ENCODE measurements at regions not wholly inside any gene's neighbourhood (a gene's known extent, or its start where the extent isn't known, plus 50 kb on each side); places are given as distances from the start of the nearest gene placed in this dataset.

GRCh38 chr2:81196933-81197628, 892.5 kb upstream of the LRRTM1 start:
- DNase-seq (ENCODE audit: low read depth) = no peak

DNA sequence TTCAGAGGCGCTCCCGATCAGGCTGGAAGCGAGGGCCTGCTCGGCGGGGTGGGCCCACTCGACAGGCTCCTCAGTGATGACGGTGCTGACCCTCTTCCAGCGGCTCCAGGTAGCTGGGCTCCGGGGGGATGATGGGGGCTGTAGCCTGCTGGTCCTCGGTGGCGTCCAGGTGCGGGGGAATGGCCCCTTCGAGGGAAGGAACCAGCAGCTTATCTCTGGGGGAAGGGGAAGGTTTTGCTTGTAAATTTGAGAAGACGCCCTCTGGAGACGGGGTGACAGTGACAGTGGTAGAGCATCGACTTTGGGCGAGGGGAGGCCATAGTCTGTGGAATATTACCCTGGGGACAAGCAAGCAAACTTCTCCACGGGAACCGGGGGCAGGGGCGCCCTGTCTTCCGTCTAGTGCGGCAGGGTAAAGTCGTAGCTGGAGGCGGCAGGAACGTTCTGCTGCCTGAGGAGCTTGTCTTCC, 891.9 kb upstream of the LRRTM1 start:
- DNase-seq (ENCODE audit: low read depth) = no peak

DNA sequence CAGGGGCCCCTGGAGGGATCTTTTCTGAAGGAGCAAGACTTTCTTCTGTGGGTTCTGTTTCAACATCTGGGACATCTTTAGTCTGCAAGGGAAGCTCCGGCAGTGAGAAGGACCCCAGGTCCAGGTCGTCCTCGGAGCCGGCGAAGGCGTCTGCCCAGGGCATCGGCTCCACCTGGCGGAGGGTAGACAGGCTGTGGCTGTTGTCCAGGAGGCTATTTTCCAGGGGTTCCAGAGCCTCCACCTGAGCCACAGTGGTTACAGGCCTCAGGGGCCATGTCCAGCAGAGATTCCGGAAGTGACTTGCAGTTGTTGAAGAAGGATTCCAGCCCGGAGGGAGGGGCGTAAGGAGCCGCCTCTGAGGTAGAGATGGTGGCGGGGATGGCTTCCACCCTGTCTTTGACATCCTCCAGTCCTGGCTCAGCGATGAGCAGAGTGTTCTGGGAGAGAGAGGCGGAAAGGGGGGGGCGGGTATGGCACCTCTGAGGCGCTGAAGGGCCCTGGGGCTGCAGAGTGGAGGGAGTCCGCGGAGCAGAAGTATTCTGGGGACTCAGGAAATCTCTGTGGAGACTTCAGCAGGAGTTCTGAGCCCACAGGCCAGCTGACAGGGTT, 891.3 kb upstream of the LRRTM1 start:
- DNase-seq (ENCODE audit: low read depth) = no peak

DNA sequence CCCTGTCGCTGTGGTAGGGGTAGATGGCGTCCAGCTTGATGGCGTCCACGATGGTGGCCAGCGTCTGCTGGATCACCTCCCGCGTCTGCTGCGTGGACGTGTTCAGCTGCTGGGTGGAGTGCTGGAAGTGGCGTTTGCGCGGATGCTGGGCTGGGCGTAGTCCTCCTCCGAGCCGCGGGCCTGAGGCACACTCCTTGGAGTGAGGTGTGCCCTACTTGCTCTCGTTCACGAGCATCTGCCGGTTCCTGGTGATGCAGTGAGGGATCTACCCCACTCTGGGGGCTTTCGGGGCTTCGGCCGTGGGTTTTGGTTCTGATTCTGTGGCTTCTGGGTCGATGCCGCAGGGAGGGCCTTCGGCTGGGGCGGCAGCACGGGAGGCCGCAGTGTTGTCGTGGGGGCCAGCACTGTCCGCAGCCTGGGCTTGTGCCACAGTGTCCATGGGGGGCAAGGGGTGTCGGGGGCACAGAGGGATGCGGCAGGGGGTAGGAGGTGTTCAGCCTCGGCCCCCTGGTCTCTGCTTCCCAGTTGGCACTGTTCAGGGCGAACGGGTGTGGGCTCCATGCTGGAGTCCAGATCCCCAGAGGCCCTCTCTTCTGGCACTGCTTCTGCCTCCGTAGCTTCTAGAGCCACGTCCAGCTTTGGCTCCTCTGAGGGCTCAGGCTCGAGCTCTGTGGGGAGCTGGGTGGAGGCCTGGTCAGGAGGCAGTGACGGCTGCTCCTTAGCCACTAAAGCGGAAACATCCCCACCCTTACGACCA, 890.6 kb upstream of the LRRTM1 start:
- no peak for DNase-seq (ENCODE audit: low read depth)

DNA sequence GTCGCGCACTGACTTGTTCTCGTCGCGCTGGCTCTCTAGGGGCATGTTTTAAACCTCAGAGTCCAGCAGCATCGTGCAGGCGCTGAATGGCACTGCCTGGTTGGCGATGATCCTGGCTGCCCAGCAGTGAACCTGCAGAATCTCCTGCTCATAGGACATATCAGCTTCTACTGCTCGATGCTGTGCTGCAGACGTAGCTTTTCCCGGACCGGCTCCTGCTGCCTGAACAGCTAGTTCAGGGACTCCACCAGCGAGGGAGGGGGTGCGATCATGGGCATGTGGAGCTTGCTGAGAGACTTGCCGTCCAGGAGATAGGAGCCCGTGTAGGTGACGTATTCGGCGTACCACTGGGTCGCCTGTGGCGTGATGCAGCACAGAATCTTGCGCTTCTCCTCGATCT, 890.0 kb upstream of the LRRTM1 start:
- DNase-seq (ENCODE audit: low read depth) = no peak

DNA sequence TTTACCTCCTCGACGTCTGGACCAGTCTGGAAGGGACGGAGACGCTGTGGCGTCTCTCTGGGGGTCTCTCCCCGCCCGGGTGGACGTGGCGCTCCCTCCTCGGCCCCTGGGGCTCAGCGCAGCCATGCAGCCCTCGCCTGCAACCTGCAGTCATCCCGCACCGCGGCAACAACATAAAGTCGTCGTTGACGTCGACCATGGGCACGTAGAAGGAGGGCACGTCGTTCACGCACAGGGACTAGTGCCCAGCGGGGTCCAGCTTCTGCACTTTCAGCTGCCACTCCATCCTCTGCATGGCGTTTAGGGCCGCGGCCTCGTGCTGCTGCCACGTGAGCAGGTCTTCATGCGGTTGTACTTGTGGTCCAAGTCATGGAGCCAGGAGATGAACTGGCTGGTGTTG, 889.6 kb upstream of the LRRTM1 start:
- no peak for DNase-seq (ENCODE audit: low read depth)

DNA sequence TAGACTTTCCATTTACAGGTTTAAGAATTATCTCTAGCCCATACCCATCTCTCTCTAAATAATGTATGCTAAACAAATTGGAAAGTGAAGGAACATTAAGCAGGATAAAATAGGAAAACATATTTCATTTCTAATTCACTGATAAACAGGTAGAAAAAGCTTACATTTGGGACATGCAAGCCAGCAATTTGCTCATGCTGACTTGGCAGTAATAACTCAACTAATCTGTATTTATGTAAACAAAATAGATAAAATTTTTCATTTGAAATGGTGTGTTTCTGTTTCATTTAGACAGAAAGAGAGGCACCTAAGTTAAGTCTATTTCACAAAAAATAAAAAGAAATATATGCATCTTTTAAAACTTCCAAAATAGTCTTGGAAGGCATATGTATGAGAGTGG, 877.3 kb upstream of the LRRTM1 start:
- no peak for DNase-seq (ENCODE audit: low read depth)

DNA sequence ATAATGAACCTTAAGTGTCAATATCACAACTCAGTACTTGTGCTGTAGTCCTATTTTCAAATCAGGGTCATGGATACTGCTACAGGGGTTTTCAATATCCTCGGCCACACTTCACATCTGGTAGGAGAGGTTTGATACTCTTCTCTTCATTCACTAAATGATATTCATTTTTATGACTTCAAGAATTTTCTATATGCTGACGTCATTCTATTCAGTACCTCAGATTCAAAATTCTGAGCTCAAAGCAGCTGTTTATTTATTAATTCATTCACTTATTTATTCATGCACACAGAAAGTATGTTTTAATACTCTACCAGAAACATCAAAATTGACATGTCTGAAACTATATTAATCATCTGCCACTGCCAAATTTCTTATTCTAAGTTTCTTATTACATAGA, 866.9 kb upstream of the LRRTM1 start:
- no peak for DNase-seq (ENCODE audit: low read depth)

GRCh38 chr2:81163583-81163982, 859.0 kb upstream of the LRRTM1 start:
- no peak for DNase-seq (ENCODE audit: low read depth)

DNA sequence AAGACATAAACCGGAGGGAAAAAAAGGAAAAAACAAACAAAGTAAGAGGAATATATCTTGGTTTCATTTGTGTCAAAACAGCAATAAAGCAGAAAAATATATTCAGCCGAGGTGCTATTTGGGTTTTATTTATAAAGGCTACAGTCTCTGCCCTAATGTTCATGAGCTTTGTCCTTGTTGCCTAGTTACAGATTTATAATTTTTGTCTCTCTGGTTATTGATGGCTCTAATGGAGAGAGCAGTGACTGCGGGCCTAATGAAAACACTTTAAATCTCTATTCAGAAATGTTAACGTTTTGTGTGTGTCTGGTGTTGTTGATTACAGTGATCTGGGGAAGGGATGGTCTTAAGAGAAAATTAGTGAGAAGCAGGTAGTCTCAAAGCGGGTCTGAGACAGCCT, 854.0 kb upstream of the LRRTM1 start:
- DNase-seq (ENCODE audit: low read depth) = no peak

GRCh38 chr2:81148323-81148722, 843.8 kb upstream of the LRRTM1 start:
- DNase-seq (ENCODE audit: low read depth) = no peak

GRCh38 chr2:81136296-81136695, 831.7 kb upstream of the LRRTM1 start:
- no peak for DNase-seq (ENCODE audit: low read depth)

DNA sequence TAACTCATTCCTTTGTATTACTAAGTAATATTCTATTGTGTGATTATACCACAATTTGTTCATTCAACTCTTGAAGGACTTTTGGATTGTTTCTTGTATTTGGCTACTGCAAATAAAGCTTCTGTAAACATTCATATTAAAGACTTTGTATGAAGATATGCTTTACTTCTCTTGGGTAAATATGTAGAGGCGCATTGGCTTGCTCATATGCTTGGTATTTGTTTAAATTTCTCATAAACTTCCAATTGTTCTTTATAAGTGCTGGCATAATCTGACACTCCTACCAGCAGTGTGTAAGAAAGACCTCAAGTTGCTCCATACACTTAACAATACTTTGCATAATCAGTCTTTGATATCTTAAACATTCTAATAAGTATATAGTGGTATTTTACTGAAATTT, 792.8 kb upstream of the LRRTM1 start:
- DNase-seq (ENCODE audit: low read depth) = no peak

DNA sequence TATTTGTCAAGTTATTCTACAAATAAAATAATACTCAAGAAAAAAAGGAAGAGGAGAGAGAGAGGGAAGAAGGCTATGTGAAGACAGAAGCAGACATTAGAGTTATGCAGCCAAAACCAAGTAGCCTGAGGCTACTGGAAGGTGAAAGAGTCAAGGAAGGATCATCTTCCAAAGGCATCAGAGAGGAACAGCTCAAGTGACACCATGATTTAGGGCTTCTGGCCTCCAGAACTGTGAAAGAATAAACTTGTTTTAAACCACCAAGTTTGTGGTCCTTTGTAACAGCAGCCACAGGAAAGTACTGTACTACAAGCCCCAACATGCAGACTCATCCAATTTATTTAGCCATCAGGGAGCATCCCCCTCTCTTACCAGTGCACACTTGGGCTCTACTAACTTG, 788.5 kb upstream of the LRRTM1 start:
- no peak for DNase-seq (ENCODE audit: low read depth)

- no peak for DNase-seq (ENCODE audit: low read depth)
Observed at GRCh38 chr2:81087646-81088045, 783.1 kb upstream of the LRRTM1 start.

DNA sequence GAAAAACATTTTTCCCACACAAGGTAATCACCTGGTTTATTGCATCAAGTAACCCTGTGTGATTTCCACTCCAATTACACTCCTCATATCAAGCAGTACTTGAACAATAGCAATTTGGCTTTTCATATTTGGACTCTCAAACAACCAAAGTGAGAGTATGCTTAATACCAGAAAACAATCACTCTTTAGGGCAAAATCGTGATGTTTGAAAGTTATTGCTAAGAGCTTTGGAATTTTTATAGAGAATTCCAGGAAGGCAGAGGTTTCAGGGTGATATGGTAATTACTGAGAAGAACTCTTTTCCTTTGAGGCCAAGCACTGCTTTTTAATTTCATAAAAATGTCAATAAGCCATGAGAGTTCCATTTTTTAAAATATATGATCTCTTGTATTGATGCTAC, 779.5 kb upstream of the LRRTM1 start:
- no peak for DNase-seq (ENCODE audit: low read depth)

- no peak for DNase-seq (ENCODE audit: low read depth)
Observed at GRCh38 chr2:81078631-81079030, 774.1 kb upstream of the LRRTM1 start.

DNA sequence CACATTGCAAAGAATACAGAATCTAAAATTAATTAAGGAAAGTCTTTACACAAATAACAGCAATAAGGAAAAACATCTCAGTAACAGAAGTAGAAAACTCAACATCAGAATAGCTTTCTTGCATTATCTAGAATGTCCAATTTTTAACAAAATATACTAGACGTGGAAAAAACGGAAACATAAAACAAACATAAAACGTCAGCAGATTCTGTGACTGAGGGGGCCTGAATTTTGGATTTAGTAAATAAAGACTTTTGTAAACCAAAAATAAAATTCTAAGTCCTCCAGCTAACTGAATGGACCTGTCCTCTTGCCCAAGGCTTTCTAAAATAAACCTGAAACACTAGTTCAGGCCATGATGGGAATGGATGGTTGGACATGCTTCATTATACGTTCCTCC, 773.5 kb upstream of the LRRTM1 start:
- no peak for DNase-seq (ENCODE audit: low read depth)

DNA sequence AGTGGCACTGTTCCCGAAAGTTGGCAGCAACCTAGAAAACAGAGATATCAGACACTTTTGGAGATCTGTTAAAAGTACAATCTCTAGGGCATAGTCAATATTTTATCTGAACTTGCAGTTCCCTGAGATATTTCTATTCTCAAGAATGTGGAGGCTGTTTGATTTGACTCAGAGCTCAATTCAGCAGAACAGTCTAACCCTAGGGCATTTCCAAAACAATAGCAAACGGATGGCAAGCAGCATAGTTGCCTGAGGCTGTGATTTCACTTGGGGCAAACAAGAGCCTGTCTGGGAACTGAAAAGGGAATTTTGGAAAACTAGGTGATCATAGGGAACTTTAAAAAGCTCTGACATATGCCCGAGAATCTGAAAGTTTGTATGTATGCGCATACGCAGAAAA, 772.8 kb upstream of the LRRTM1 start:
- DNase-seq (ENCODE audit: low read depth) = no peak

GRCh38 chr2:81073412-81073811, 768.9 kb upstream of the LRRTM1 start:
- no peak for DNase-seq (ENCODE audit: low read depth)

DNA sequence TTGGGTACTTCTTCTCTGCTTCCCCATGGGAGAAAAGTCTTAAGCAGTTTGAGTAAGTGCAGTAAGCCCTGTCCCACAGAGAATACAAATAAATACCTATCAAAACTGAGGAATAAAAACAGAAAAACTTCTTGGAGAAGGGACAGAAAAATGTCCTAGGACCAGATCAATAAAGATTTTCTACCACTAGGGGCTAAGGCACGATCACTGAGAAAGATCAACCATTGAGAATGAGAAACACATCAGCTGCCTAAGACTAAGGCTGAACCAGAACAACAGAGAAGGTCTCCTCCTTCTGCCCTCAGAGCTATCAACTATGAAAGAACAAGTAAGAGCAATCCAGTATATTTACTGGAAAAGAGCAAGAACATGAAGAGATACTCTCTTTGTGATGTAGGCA, 763.6 kb upstream of the LRRTM1 start:
- no peak for DNase-seq (ENCODE audit: low read depth)

DNA sequence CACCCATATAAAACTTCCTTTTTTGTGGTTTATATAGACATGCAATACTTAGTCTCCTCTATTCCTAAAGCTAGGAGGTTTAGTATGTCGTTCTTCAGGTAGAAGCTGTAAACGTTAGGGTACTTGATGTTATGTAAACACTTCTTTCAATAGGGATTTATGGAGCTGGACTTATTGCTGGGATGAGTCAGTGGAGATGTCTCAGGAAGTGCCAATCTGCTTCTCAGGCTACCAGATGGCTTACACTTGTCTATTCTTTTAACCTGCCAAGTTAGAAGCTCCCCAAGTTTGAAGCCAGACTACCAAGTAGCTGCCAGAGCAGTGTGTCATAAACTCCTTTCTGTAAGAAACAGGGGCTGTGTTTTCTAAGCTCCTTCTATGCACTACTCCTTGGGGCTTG, 756.5 kb upstream of the LRRTM1 start:
- DNase-seq (ENCODE audit: low read depth) = no peak

DNA sequence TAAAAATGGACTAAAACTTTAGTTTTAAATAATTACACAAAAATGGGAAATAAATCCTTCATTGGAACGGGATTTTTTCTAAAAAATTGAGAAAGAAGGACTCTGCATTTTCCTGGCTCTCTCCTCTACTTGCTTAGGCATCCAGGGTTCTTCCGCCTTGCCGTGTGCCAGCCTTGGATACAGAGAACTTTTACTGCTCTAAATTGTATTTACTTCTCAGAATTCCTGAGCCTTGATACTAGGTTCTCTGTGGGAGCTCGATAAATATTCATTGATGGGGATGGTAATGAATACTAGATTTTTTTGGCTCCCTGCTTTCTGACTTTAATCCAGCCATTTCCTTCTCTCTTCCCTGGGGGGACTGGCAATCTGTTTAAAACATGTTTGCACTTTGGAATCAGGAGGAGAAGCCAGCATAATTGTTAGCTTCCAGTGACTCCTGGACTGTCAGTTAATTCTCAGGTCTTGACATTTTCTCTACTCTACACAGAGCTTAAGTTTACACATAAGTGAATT, 746.1 kb upstream of the LRRTM1 start:
- DNase-seq (ENCODE audit: low read depth) = no peak

Data from stimulated activated CD8-positive, alpha-beta memory T cell treated with anti-CD3 and anti-CD28 coated beads, Interleukin-15, amount 100 ng/mL, for 1 hour (primary cell).